NCI-H82 (cell line): ENCODE measurements at regions not wholly inside any gene's neighbourhood (a gene's known extent, or its start where the extent isn't known, plus 50 kb on each side); places are given as distances from the start of the nearest gene placed in this dataset.

Source experiments
- DNase-seq: peaks from one replicate; lab custom pipeline; 2025; lab: John Stamatoyannopoulos, UW

DNA sequence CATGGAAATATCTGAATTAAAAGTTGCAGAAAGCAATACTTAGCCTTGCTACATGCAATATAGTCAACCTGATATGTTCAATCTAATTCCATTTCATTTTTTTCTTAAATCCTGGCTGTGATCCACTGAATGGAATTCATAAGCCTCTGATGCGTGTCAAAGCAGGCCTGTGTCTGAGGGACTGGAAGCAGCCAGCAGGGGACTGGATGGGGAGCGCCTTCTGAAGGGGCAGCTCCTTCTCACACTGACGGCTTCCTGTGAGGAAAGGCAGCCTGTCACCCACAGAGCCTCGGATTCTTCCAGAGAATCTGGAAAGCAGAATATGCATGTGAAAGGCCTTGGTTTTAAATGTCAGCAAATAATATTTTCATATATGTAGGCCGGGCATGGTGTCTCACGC is 73.5 kb downstream of the KCNF1 start:
- no peak for DNase-seq

- DNase-seq = no peak
Observed at GRCh38 chr2:10985901-10986535, 74.3 kb downstream of the KCNF1 start.

- DNase-seq = no peak
Observed at GRCh38 chr2:10987439-10987838, 75.7 kb downstream of the KCNF1 start.

DNA sequence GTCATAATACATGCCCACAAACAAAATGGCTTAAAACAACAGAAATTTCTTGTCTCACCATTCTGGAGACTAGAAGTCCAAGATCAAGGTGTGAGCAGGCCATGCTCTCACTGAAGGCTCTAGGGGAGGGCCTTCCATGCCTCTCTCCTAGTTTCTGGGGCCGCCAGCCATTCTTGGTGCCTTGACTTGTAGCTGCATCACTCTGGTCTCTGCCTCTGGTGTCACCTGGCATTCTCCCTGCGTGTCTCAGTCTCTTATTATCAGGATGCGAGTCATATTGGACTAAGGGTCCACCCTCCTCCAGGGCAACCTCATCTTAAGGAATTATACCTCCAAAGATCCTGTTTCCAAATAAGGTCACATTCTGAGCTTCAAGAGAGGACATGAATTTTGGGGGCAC is 76.1 kb downstream of the KCNF1 start:
- DNase-seq = no peak

- DNase-seq = peak; percentile 27
Observed at GRCh38 chr2:10989151-10989550, 77.4 kb downstream of the KCNF1 start.

GRCh38 chr2:10989782-10990181 is 78.0 kb downstream of the KCNF1 start:
- DNase-seq = no peak

- DNase-seq = no peak
Observed at GRCh38 chr2:10990561-10991111, 78.9 kb downstream of the KCNF1 start.

DNA sequence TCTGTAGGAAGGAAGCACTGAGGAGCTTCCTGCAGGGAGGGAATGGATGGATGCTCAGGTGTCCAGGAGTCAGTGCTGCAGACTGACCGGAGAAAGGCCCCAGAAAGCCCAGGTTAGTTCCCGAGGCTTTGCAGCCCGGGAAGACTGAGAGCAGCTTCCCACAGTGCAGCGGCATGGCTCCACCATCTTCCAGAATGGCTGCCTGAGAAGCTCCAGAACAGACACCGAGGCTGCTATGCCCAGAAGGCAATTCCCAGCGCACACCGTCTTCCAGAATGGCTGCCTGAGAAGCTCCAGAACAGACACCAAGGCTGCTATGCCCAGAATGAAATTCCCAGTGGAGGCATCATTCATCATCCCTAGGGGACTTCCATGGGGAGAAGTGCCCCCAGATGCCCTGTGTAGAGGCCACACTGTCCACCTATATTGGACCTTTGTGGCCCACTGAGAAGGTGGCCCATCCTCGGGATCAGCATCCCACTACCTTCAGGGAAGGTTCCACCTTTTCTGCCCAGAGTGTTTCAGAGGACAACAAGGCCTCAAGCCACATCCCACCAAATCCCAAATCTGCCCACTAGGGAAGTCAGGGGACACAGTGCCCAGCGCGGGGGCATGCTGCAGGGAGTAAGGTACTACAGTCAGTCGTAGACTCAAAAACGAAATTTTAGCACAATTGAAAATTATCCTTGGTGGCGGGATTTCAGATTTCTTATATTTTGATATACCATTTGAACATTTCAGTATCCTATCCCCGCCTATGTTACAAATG is 80.5 kb downstream of the KCNF1 start:
- DNase-seq = no peak

DNA sequence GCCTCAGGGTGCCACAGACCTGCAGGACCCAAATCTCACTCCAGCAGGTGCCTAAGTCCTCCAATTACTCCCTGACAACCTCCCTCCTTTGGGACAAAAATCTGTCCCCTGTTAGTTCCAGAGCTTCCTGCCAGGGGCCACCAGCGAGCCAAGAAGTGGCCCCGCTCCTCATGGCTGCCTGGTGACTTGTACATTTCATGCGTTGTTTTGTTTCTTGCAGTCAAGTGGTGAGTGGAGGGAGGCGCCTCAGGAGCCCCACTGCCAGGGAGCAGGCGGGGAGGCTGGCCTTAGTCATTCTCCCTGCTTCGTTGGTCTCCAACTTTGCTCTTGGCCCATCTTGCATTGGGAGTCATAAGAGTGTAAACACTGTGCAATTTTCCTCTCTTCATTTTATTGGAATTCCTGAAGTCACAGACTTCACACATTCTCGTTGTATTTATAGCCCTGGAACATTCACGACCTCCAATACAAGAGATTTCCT is 81.3 kb downstream of the KCNF1 start:
- no peak for DNase-seq

DNA sequence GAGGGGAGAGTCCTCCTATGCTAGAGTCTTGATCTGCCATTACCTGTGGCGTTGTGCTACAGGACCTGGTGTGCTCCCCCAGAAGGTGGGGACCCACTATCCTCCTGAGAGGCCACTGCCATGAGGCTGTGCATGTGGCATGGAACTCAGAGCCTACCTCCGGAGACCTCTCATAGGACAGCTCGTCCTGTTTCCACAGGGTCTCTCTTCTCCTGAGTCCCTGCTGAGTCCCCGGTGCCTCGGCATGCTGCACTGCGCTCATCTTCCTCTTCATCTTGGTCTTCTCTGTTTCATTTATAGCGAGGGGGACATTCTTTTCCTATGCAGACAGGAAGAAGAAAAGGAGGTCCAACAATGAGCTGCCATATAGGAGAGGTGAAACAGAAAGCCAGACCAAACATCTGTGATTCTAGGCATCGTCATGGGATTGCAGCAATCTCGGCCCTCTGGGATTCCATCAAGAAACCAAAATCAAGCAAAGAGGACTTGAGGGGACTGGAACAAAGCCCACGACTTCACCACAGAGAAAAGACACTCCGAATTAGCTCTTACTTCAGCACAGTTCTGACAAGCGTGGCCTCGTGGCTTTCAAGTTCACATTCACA is 83.7 kb downstream of the KCNF1 start:
- DNase-seq = no peak

DNA sequence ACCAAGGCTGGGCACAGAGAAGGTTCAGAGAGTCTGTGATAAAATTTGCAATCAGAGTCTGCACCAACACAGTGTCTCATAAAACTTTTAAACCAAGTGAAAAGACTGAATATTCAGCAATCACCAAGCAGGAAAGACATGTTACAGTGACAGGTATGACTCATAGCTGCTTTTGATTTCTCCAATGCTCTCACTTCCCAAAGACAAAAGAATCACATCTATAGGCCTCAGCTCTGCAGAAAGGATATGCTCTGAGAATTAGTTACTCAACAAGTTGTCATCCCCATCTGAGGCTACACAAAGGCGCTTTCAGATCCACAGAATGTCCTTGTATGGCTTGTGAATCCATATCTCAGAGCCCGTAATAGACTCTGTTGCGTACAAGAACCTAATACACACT is 92.5 kb downstream of the KCNF1 start:
- DNase-seq = no peak

GRCh38 chr2:11005032-11005431 is 93.3 kb downstream of the KCNF1 start:
- DNase-seq = no peak

- DNase-seq = no peak
Observed at GRCh38 chr2:11006191-11006590, 94.5 kb downstream of the KCNF1 start.

GRCh38 chr2:11007331-11008264 is 95.9 kb downstream of the KCNF1 start:
- no peak for DNase-seq

- DNase-seq = no peak
Observed at GRCh38 chr2:11008773-11009172, 97.0 kb downstream of the KCNF1 start.

DNA sequence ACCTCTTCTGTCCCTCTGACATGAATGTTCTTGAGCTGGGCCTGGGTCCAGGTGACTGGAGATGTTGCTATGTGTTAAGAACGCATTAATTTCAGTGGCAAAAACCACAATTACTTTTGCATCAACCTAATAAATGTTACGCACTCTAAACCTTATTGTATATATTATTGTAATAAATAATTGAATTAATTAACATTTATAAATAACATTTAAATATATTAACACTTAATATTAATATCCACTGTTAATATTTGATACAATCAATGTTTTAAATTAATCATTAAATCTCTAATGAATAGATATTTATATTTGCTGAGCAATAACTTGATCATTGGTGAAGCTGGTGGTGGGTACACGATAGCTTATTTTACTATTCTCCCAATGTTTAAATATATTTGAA is 97.4 kb downstream of the KCNF1 start:
- no peak for DNase-seq

DNA sequence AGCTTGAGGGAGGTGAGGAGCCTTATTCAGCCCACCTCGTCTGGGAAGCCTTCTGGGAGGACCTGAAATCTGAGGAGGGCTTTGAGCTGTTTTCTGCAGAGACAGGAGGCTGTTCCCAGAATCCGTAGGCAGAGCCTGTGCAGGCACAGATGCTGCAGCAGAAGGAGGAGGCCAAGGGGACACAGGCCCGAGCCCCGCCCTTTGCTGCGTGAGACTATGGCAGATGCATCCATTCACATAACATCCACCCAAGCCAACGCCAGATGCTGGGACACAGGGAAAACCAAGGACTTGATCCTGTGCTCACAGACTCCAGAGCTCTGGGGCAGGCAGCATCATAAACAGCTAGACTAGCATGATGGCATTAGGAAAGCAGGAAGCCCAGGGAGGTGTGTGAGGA is 98.2 kb downstream of the KCNF1 start:
- DNase-seq = peak; percentile 88

GRCh38 chr2:11011359-11011758 is 99.6 kb downstream of the KCNF1 start:
- DNase-seq = no peak

DNA sequence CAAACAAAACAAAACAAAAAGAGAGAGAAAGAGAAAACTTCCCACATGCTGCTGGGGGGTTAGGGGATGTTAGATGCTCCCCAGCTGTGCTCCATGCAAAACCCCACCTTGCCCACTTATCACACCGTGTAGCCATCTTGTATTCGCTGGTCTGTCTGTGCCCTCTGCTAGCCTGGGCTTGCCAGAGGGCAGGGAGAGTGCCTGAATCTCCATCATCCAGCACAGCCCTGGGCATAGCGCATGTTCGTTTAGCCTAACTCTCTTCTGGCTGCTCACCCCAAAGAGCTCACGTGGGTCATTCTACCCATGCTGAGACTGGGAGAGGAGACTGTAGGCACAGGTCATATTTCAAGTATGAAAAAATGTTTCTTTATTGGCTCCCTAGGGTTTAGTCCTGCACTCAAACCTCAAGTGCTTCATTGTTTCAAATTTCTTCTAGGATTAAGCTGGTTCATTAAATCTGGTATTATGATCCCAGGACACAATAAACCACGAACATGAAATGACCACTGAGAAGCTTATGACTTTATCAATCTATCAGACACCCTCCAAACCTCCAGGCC is 100.5 kb downstream of the KCNF1 start:
- no peak for DNase-seq

DNA sequence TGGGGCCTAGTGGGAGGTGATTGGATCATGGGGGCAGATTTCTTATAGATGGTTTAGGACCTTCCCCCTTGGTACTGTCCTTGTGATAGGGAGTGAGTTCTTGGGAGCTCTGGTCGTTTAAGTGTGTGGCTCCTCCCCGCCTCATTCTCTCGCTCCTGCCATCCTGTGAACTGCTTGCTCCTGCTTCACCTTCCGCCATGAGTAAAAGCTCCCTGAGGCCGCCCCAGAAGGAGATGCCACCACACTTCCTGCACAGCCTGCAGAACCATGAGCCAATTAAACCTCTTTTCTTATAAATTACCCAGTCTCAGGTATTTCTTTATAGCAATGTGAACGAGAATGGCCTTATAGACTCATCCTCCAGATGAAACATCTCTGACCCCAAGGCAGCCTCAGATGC is 101.5 kb downstream of the KCNF1 start:
- DNase-seq = no peak

GRCh38 chr2:11014026-11014425 is 102.3 kb downstream of the KCNF1 start:
- no peak for DNase-seq
